GM10266 (cell line): ENCODE measurements at regions not wholly inside any gene's neighbourhood (a gene's known extent, or its start where the extent isn't known, plus 50 kb on each side); places are given as distances from the start of the nearest gene placed in this dataset.

Source experiments
- DNase-seq: peaks from one replicate; pipeline ENCODE4 v3.0.0; 2012; ENCODE audit errors: extremely low spot score
- TF ChIP-seq, protein P1 (sequence below): IDR thresholded peaks from 2 replicates; pipeline ENCODE4 v1.5.1; 2012; ENCODE audit warnings: mild to moderate bottlenecking, low read depth; ENCODE audit not compliant: control insufficient read depth, insufficient read depth; ENCODE audit errors: missing control alignments

DNA sequence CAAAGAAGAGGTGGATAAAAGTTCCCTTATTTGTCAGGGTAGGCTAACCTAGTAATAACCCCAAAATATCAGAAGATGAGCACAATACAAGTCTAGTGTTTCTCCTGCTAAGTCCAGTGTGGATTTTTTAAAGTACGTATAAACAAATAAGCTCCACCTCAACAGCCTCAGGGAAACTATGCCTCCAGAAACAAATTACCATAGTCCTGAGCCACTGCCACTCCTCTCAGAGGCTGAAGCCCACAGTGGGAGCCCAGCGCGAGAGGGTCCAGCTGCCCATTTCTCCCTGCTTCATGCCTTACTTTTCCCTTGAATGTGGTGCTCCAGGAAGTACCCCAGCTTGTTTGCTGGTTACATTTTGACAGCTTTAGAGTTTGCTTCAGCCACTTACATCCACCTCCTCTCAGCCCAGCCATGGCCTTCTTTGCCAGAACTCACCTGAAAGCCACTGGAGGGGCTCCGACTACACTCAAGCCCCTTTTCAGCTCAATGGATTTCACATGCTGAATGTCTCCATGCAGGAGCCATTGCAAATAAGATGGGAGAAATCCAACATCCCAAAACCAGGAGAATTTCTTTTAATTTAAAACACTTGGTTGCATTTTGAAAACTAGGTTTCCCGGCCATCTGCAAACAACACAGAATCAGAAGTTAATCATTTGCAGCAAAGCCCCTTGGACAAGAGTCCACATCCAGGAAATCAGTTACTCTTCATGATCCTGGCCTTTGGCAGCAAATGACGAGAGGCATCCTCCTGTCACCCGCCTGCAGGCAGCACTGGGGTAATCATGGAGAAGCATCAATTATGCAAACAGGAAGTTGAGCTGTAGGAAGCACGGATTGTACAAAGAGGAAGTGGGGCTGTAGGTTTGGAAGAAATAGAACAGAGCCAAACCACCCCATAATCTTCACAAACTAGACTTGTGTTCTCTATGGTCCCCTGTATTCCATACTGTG lies 138.1 kb downstream of the HERPUD2 start:
- TF ChIP-seq, protein P1, sequence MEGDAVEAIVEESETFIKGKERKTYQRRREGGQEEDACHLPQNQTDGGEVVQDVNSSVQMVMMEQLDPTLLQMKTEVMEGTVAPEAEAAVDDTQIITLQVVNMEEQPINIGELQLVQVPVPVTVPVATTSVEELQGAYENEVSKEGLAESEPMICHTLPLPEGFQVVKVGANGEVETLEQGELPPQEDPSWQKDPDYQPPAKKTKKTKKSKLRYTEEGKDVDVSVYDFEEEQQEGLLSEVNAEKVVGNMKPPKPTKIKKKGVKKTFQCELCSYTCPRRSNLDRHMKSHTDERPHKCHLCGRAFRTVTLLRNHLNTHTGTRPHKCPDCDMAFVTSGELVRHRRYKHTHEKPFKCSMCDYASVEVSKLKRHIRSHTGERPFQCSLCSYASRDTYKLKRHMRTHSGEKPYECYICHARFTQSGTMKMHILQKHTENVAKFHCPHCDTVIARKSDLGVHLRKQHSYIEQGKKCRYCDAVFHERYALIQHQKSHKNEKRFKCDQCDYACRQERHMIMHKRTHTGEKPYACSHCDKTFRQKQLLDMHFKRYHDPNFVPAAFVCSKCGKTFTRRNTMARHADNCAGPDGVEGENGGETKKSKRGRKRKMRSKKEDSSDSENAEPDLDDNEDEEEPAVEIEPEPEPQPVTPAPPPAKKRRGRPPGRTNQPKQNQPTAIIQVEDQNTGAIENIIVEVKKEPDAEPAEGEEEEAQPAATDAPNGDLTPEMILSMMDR, result no peak
- DNase-seq, result no peak

DNA sequence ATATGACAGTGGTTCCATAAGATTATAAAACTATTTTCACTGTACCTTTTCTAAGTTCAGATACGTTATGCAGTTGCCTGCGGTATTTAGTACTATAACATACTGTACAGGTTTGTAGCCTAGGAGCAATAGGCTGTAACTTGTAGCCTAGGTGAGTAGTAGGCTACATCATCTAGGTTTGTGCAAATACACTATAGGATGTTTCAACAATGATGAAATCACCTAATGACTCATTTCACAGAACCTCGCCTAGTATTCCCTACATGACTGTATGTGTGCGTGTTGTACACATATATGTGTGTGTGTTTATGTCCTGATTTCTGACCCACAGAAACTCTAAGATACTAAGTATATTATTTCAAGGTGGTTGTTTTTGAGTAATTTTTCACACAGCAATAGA lies 139.0 kb downstream of the HERPUD2 start:
- TF ChIP-seq, protein P1, result no peak
- no peak for DNase-seq

DNA sequence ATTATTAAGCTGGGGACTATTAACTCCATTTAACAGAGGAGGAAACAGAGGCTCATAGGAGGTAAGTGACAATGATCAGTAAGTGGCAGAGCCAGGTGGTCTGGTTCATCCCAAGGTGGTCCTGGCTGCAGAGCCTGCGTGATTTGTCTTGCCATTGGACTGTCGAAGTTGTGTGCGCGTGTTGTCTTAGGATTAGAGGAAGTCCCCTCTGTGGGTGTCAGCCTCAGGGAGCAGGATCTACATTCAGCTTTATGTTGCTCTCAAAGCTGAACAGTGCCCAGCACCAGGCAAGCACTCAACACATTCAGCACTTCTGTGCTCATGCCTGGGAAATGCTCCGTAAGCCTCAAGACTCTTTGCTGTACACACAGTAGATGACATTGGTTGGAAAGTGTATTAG lies 139.5 kb downstream of the HERPUD2 start:
- DNase-seq, result no peak
- TF ChIP-seq, protein P1, result no peak

DNA sequence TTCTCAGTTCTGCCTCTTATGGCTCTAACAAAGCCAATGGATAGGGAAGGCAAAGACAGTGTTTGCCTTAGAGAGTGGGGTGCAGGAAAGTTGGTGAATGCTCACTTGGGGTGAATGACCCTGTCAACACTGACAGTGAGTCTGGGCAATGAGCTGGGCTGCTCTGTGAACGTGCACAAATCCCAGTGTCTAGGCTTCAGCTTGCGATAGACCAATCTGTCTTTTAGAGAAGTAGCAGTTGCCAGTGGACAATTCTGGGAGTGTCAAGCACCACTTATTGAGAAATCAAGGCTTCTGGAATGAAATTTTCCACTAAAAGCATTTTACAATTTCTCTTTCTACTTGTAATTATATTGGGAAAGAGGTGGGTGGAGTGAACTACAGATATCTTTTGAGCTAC lies 141.4 kb downstream of the HERPUD2 start:
- TF ChIP-seq, protein P1, result no peak
- no peak for DNase-seq

DNA sequence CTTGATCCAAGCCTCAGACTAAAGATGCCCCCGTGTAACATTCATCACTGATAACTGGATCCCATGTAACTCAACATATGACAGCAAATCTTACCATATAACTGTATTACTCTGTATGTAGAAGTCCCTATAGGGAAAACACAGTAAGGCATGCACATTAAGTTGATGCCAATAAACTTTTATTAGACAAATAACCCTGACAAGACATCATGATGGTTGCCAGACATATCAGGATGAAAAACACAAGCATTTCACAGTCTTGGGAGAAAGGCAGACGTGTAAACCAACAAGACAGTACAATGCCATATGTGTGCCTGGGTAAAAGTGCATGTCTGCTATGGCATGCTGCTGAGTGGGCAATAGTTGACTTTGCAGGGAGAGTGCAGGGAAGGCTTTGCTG lies 142.2 kb downstream of the HERPUD2 start:
- no peak for DNase-seq

DNA sequence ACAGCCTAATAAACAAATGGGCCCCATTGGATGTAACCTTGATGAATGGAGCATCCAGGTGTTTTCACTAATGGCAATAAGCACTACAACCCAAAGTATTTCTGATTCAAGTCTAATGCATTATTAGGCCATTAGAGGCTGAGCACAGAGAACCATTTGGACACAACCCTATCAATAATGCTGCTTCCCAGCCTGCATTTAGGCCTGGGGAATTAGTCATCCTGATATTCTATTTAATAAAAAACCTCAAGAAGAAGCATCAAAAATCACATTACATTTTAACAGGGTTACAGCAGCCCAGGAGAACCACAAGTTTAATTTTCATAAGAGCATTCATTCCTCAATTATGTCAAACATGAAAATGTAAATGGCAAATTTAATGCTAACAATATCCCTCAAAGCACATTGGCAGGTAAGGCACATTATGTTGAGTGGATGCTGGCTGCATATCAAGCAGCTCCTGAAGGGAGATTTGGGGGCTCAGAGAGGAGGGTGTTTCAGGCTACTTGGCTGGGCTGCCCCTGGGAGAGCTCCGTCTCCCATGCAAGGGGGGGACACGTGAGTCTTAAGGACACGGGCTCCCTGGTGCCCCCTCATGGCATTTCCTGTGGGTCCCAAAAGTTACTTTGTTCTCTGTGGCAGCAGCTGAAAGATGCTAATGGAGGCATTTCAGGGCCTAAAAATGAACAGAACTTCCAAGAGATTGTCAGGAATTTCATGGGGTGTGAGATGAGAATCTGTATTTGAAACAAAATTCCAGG lies 143.4 kb downstream of the HERPUD2 start:
- DNase-seq, result no peak
- TF ChIP-seq, protein P1, result no peak

More for the DNA sequence above, 142.2 kb downstream of the HERPUD2 start:
- TF ChIP-seq, protein P1, result no peak

DNA sequence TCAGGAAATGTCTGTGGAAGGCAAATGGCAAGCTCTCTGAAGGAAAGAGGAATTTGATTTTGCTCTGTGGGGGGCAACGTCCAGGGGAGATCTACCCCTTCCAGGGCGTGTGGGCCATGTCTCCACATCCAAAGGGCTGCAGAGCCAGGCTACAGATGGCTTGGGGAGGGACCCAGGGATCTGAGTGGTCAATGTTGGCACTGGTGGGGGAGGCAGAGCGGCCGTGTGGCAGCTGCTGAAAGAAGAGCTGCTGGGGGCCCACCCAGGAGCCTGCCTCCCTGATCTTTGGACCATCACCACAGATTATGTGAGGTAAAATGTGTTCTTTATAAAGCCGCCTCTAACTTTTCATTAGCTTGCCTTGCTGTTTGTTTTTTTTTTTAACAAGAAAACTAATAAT lies 144.1 kb downstream of the HERPUD2 start:
- TF ChIP-seq, protein P1, result no peak

More for the DNA sequence above, 144.1 kb downstream of the HERPUD2 start:
- no peak for DNase-seq
